ENCODE measurements at regions not wholly inside any gene's neighbourhood (a gene's known extent, or its start where the extent isn't known, plus 50 kb on each side); places are given as distances from the start of the nearest gene placed in this dataset.

DNA sequence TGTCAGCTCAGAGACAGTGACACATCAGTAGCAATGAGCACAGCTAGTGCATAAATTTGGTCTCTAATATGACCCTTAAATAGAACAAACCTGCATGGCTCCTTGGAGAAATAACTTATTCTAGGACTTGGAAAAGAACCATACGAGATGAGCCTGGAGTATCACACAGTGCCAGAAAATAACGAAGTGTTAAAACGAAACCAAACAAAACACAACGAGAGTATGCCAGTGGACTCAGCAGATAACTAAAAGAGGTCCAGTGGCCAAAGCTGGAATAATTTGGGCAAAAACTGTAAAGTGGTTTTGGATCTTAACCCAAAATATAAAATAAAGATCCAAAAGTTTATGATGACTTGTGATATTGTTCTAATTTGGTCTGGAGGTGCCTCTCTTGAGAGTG, 1599.0 kb upstream of the LRRTM1 start:
- no peak for TF ChIP-seq POLR2A (IDR thresholded peaks at IDR 0.05; ENCODE audit: low read length)
- TF ChIP-seq GATA1 (IDR thresholded peaks at IDR 0.05; ENCODE audit: low read depth, low read length), result no peak
